ENCODE measurements at regions not wholly inside any gene's neighbourhood (a gene's known extent, or its start where the extent isn't known, plus 50 kb on each side); places are given as distances from the start of the nearest gene placed in this dataset.
"Not testable (repeated sequence)": the region's sequence is repeated elsewhere in the genome, so short reads cannot be mapped to it uniquely, and the experiment has no call there.

GRCh38 chr1:120506352-120506751 is 91.5 kb downstream of the NBPF8 start:
- H3K36me3 ChIP-seq (ENCODE audit: control insufficient read depth in 2 of 3, insufficient read depth in 3 of 3, low read length in 3 of 3); ATAC-seq; intact Hi-C loops (cut with micrococcal nuclease); CTCF ChIA-PET; H3K27me3 ChIP-seq (ENCODE audit: control insufficient read depth in 2 of 2, insufficient read depth in 2 of 2, low read length in 2 of 2); DNase-seq; POLR2A ChIA-PET; H3K4me3 Mint-ChIP-seq; H3K27ac Mint-ChIP-seq; H3K9me3 Mint-ChIP-seq; H3K9me3 ChIP-seq (ENCODE audit: control insufficient read depth in 2 of 3, low read length in 3 of 3); H3K4me3 ChIP-seq (ENCODE audit: low read length); H3K36me3 Mint-ChIP-seq; H3K27ac ChIP-seq (ENCODE audit: low read depth, low read length); H3K27me3 Mint-ChIP-seq; H3K4me1 ChIP-seq (ENCODE audit: control insufficient read depth in 2 of 2, insufficient read depth in 2 of 2, low read length in 2 of 2); H3K4me1 Mint-ChIP-seq: not testable (repeated sequence)

DNA sequence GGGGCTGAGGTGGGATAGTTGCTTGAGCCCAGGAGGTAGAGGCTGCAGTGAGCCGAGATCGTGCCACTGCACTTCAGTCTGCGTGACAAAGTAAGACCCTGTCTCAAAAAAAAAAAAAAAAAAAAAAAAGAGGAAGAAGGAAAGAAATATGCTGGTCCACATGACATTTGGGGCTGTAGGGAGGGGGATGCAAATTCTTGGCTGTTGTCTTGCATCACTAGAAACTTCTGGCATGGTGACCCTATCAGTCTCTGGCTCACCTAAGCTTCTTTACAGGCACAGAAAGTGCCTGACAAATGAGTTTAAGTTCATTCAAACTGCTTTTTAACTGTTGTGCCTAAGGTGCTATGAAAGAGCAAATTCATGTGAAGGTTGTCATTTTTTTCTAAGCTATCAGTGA is 93.5 kb downstream of the NBPF8 start:
- H3K9me3 ChIP-seq (ENCODE audit: control insufficient read depth in 2 of 3, low read length in 3 of 3); H3K4me1 Mint-ChIP-seq; H3K9me3 Mint-ChIP-seq; ATAC-seq; H3K4me1 ChIP-seq (ENCODE audit: control insufficient read depth in 2 of 2, insufficient read depth in 2 of 2, low read length in 2 of 2); H3K27me3 Mint-ChIP-seq; POLR2A ChIA-PET; H3K36me3 ChIP-seq (ENCODE audit: control insufficient read depth in 2 of 3, insufficient read depth in 3 of 3, low read length in 3 of 3); H3K27ac ChIP-seq (ENCODE audit: low read depth, low read length); H3K27me3 ChIP-seq (ENCODE audit: control insufficient read depth in 2 of 2, insufficient read depth in 2 of 2, low read length in 2 of 2); H3K4me3 ChIP-seq (ENCODE audit: low read length); intact Hi-C loops (cut with micrococcal nuclease); DNase-seq; CTCF ChIA-PET; H3K4me3 Mint-ChIP-seq; H3K27ac Mint-ChIP-seq: not testable (repeated sequence)
- peaks cover 0 to 20% (median 7%) of the 10 kb centered on the region in 5 donors for H3K36me3 Mint-ChIP-seq

GRCh38 chr1:120509258-120509657 is 94.4 kb downstream of the NBPF8 start:
- H3K27ac Mint-ChIP-seq; intact Hi-C loops (cut with micrococcal nuclease); CTCF ChIA-PET; H3K4me3 Mint-ChIP-seq; DNase-seq; H3K9me3 Mint-ChIP-seq; H3K4me3 ChIP-seq (ENCODE audit: low read length); H3K9me3 ChIP-seq (ENCODE audit: control insufficient read depth in 2 of 3, low read length in 3 of 3); H3K27me3 Mint-ChIP-seq; H3K36me3 ChIP-seq (ENCODE audit: control insufficient read depth in 2 of 3, insufficient read depth in 3 of 3, low read length in 3 of 3); POLR2A ChIA-PET; H3K27ac ChIP-seq (ENCODE audit: low read depth, low read length); H3K27me3 ChIP-seq (ENCODE audit: control insufficient read depth in 2 of 2, insufficient read depth in 2 of 2, low read length in 2 of 2); H3K4me1 Mint-ChIP-seq; H3K4me1 ChIP-seq (ENCODE audit: control insufficient read depth in 2 of 2, insufficient read depth in 2 of 2, low read length in 2 of 2): not testable (repeated sequence)
- peak; percentile 41 for ATAC-seq
- peaks cover 0 to 20% (median 7%) of the 10 kb centered on the region in 5 donors for H3K36me3 Mint-ChIP-seq

DNA sequence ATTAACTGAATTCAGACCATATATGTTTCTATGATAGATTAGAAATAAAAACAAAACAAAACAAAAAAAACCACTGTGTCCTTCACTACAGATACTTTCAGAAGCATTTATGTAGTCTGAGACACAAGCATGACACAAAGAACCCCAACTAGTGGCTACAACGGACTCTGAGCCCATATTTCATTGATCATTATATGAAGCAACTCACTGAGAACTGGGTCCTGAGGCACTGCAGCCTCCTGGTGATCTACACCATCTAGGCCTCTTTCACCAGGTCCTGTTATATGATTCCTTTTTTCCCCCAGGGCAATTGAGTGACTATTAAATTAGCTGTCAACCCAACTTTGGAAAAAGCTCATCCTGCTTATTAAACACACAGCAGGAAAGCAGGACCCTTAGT is 98.3 kb downstream of the NBPF8 start:
- H3K27ac Mint-ChIP-seq; H3K4me1 ChIP-seq (ENCODE audit: control insufficient read depth in 2 of 2, insufficient read depth in 2 of 2, low read length in 2 of 2); H3K4me1 Mint-ChIP-seq; H3K4me3 ChIP-seq (ENCODE audit: low read length); H3K9me3 Mint-ChIP-seq; DNase-seq; CTCF ChIA-PET; ATAC-seq; H3K9me3 ChIP-seq (ENCODE audit: control insufficient read depth in 2 of 3, low read length in 3 of 3); POLR2A ChIA-PET; H3K27ac ChIP-seq (ENCODE audit: low read depth, low read length); H3K27me3 Mint-ChIP-seq; H3K27me3 ChIP-seq (ENCODE audit: control insufficient read depth in 2 of 2, insufficient read depth in 2 of 2, low read length in 2 of 2); intact Hi-C loops (cut with micrococcal nuclease); H3K36me3 ChIP-seq (ENCODE audit: control insufficient read depth in 2 of 3, insufficient read depth in 3 of 3, low read length in 3 of 3); H3K4me3 Mint-ChIP-seq: not testable (repeated sequence)
- H3K36me3 Mint-ChIP-seq = peaks cover 0 to 21% (median 7%) of the 10 kb centered on the region in 5 donors

DNA sequence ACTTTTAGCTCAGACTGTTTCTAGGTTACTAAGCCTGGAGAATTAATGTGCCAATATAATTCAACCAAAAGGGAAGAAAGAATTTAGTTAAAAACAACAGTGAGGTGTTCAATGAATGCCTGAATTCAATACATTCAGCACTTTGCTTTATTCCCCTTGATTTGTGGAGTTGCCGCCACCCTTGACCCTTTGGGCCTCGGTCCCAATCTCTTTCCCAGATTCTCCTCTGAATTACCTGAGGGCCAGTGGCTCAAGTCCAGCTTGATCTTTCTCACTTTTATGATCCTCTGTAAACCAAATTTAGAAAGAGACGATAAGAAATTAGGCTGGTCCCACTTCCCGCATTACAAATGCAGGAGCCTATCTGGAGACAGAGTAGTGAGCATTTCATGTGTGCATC is 98.7 kb downstream of the NBPF8 start:
- H3K27ac ChIP-seq (ENCODE audit: low read depth, low read length); intact Hi-C loops (cut with micrococcal nuclease); H3K9me3 Mint-ChIP-seq; H3K4me3 Mint-ChIP-seq; H3K27me3 ChIP-seq (ENCODE audit: control insufficient read depth in 2 of 2, insufficient read depth in 2 of 2, low read length in 2 of 2); H3K36me3 ChIP-seq (ENCODE audit: control insufficient read depth in 2 of 3, insufficient read depth in 3 of 3, low read length in 3 of 3); H3K4me1 Mint-ChIP-seq; H3K27ac Mint-ChIP-seq; ATAC-seq; H3K4me1 ChIP-seq (ENCODE audit: control insufficient read depth in 2 of 2, insufficient read depth in 2 of 2, low read length in 2 of 2); H3K27me3 Mint-ChIP-seq; CTCF ChIA-PET; H3K9me3 ChIP-seq (ENCODE audit: control insufficient read depth in 2 of 3, low read length in 3 of 3); H3K4me3 ChIP-seq (ENCODE audit: low read length); DNase-seq; POLR2A ChIA-PET: not testable (repeated sequence)
- peaks cover 0 to 21% (median 7%) of the 10 kb centered on the region in 5 donors for H3K36me3 Mint-ChIP-seq

DNA sequence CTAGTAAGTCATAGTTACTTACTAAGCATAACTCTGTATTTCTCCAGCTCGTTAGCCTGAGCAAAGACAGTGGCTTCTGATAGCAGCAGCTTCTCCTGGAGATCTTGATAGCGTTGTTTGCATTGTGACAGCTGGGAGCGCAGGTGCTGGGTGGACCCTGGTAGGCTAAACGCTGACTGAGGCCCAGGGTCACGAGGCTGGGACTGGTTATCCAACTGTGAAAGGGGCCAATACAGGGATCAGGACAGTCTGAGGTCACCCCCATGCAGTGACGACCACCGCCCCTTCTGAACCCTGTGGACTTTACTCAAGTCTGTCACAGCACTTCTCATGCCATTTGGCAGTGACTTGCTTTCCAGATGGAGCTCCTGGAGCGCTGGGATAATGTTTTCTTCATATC is 104.4 kb downstream of the NBPF8 start:
- H3K4me1 ChIP-seq (ENCODE audit: control insufficient read depth in 2 of 2, insufficient read depth in 2 of 2, low read length in 2 of 2); H3K9me3 Mint-ChIP-seq; POLR2A ChIA-PET; H3K27me3 ChIP-seq (ENCODE audit: control insufficient read depth in 2 of 2, insufficient read depth in 2 of 2, low read length in 2 of 2); H3K4me1 Mint-ChIP-seq; H3K27ac ChIP-seq (ENCODE audit: low read depth, low read length); intact Hi-C loops (cut with micrococcal nuclease); CTCF ChIA-PET; H3K9me3 ChIP-seq (ENCODE audit: control insufficient read depth in 2 of 3, low read length in 3 of 3); H3K27ac Mint-ChIP-seq; DNase-seq; H3K36me3 ChIP-seq (ENCODE audit: control insufficient read depth in 2 of 3, insufficient read depth in 3 of 3, low read length in 3 of 3); H3K27me3 Mint-ChIP-seq; H3K4me3 Mint-ChIP-seq; H3K4me3 ChIP-seq (ENCODE audit: low read length); ATAC-seq: not testable (repeated sequence)
- peaks cover 0 to 11% (median 0%) of the 10 kb centered on the region in 5 donors for H3K36me3 Mint-ChIP-seq

DNA sequence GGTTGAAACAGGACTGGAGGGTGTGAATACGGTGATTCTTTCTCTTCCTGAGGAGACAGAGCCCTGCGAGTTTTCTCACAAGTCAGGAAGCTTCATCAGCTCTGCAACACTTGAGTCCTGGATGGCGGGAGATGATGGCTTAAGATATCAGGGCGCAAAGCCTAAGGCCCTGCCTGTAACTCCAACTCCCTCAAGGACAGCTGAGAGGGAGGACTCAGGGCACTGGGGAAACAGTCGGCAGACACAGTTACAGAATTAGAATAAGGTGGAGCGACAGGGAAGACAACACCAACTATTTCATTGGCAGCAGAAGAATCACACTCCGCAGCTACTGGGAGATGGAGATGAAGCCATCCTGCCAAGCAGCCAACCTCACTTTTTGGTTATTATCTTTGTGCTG is 109.6 kb downstream of the NBPF8 start:
- H3K9me3 ChIP-seq (ENCODE audit: control insufficient read depth in 2 of 3, low read length in 3 of 3); H3K4me3 ChIP-seq (ENCODE audit: low read length); POLR2A ChIA-PET; H3K27ac ChIP-seq (ENCODE audit: low read depth, low read length); H3K4me1 Mint-ChIP-seq; CTCF ChIA-PET; H3K36me3 ChIP-seq (ENCODE audit: control insufficient read depth in 2 of 3, insufficient read depth in 3 of 3, low read length in 3 of 3); H3K9me3 Mint-ChIP-seq; H3K27me3 ChIP-seq (ENCODE audit: control insufficient read depth in 2 of 2, insufficient read depth in 2 of 2, low read length in 2 of 2); H3K36me3 Mint-ChIP-seq; H3K4me3 Mint-ChIP-seq; H3K27me3 Mint-ChIP-seq; DNase-seq; H3K27ac Mint-ChIP-seq; H3K4me1 ChIP-seq (ENCODE audit: control insufficient read depth in 2 of 2, insufficient read depth in 2 of 2, low read length in 2 of 2); ATAC-seq; intact Hi-C loops (cut with micrococcal nuclease): not testable (repeated sequence)
